Parathyroid adenoma (tissue), 2 donors: ENCODE measurements at regions not wholly inside any gene's neighbourhood (a gene's known extent, or its start where the extent isn't known, plus 50 kb on each side); places are given as distances from the start of the nearest gene placed in this dataset.

Experiments
- H2AFZ ChIP-seq: fragments of 300-600 bp; sonication (generic); one replicate; pipeline ENCODE4 v1.7.0; 2017; ENCODE audit warnings: antibody characterized with exemption, mild to moderate bottlenecking
- H3K27ac ChIP-seq: fragments of 300-600 bp; sonication (generic); one replicate; pipeline ENCODE4 v1.7.0; 2017
- H3K27me3 ChIP-seq: fragments of 300-600 bp; sonication (generic); one replicate; pipeline ENCODE4 v1.7.0; 2017; ENCODE audit warnings: low read length; ENCODE audit not compliant: control insufficient read depth, insufficient read depth
- H3K36me3 ChIP-seq: fragments of 300-600 bp; sonication (generic); one replicate; pipeline ENCODE4 v1.7.0; 2017; ENCODE audit warnings: low read length; ENCODE audit not compliant: control insufficient read depth, insufficient read depth
- H3K4me1 ChIP-seq: fragments of 300-600 bp; sonication (generic); one replicate; pipeline ENCODE4 v1.7.0; 2017; ENCODE audit warnings: control low read depth
- H3K4me2 ChIP-seq: fragments of 300-600 bp; sonication (generic); one replicate; pipeline ENCODE4 v1.7.0; 2017; ENCODE audit warnings: low read length
- H3K4me3 ChIP-seq: fragments of 300-600 bp; sonication (generic); one replicate; pipeline ENCODE4 v1.7.0; 2017; ENCODE audit warnings: low read depth, low read length
- H3K79me2 ChIP-seq: fragments of 300-600 bp; sonication (generic); one replicate; pipeline ENCODE4 v1.7.0; 2017; ENCODE audit warnings: control low read depth
- H3K9ac ChIP-seq: fragments of 300-600 bp; sonication (generic); one replicate; pipeline ENCODE4 v1.7.0; 2017; ENCODE audit warnings: mild to moderate bottlenecking
- H3K9me3 ChIP-seq: fragments of 300-600 bp; sonication (generic); one replicate; pipeline ENCODE4 v1.7.0; 2017; ENCODE audit warnings: low read length; ENCODE audit not compliant: control insufficient read depth
- CTCF ChIP-seq: fragments of 300-600 bp; sonication (generic); IDR thresholded peaks from one replicate; pipeline ENCODE4 v1.7.0; 2017; ENCODE audit warnings: antibody characterized with exemption, mild to moderate bottlenecking
- donor health status: primary hyperparathyroidism.

DNA sequence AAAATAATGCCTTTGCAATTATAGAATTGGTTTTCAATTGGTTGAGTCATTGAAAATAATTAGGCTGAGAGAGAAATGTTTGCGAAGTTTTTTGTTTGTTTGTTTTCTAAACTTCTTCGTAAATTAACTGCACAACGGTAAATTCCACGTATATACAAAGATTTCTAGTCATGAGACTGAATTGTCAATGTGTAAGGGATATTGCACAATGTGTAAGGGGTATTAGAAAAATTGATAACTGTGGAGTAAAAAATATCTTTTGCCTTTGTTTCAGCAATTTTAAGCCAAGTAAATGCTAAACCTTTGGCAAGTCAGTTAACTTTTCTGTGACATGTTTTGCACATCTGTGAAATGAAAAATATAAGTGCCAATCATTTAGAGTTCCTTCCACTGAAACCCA lies 606.0 kb downstream of the TMEM182 start:
- no peak overlapping the region for H3K9ac ChIP-seq
- no peak for TF ChIP-seq CTCF
- H3K4me1 ChIP-seq = no peaks in the 10 kb centered on the region
- no peaks in the 10 kb centered on the region for H3K27me3 ChIP-seq
- no peaks in the 10 kb centered on the region for H3K9me3 ChIP-seq
- no peaks in the 10 kb centered on the region for H3K79me2 ChIP-seq
- H3K27ac ChIP-seq = no peak overlapping the region
- H3K4me2 ChIP-seq = no peak overlapping the region
- no peak overlapping the region for H3K4me3 ChIP-seq
- no peak overlapping the region for H2AFZ ChIP-seq
- no peaks in the 10 kb centered on the region for H3K36me3 ChIP-seq

DNA sequence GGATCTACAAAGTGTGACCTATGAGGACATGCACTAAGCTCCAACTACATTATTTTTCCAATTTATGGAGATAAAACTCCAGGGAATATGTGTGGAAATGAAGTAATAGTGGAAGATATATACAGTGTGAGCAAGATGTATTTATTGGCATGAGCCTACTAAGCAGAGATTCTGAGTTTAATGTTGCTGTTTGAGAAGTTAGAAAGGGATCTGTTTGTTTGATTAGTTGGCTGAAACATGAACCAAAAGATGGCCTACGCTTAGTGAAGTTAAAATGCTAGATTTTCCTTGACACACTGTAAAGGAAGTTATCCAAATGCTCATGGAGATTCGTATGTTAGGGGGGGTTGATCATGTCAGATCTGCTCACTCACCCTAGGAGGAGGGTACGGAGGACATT lies 621.7 kb downstream of the TMEM182 start:
- Histone ChIP-seq H3K9me3 (no peaks in the 10 kb centered on the region), H3K4me3 (no peak overlapping the region), H3K27ac (no peak overlapping the region), H3K9ac (no peak overlapping the region), H3K4me2 (no peak overlapping the region), H3K36me3 (no peaks in the 10 kb centered on the region), H3K27me3 (no peaks in the 10 kb centered on the region), H3K79me2 (no peaks in the 10 kb centered on the region), H3K4me1 (peaks cover 5% of the 10 kb centered on the region), H2AFZ (no peak overlapping the region)
- TF ChIP-seq CTCF = no peak

- Histone ChIP-seq H2AFZ (no peak overlapping the region), H3K27me3 (no peaks in the 10 kb centered on the region), H3K79me2 (no peaks in the 10 kb centered on the region), H3K4me2 (no peak overlapping the region), H3K9ac (no peak overlapping the region), H3K9me3 (no peaks in the 10 kb centered on the region), H3K4me1 (peaks cover 5% of the 10 kb centered on the region), H3K27ac (no peak overlapping the region), H3K4me3 (no peak overlapping the region), H3K36me3 (no peaks in the 10 kb centered on the region)
- no peak for TF ChIP-seq CTCF
Observed at GRCh38 chr2:103386872-103387271, 625.0 kb downstream of the TMEM182 start.

DNA sequence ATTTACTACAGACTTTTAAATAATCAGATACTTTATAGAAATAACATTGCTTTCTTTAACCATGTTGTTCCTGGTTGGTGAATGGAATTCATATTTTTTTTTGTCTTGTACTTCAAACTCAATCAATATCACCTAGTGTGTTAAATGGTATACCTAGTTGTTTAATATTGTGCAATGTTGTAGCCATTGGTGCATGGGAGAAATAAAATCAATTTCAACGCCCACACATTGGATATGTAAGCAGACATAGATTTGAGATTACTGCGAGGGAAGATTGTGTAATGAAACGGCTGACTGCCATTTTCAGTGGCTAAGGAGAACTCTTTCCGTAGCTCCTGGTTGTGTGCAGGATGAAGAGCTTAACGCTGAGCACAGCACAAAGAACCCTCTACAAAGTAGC lies 626.1 kb downstream of the TMEM182 start:
- no peak for TF ChIP-seq CTCF
- H3K4me2 ChIP-seq = no peak overlapping the region
- H3K4me3 ChIP-seq = no peak overlapping the region
- no peaks in the 10 kb centered on the region for H3K9me3 ChIP-seq
- no peak overlapping the region for H3K9ac ChIP-seq
- no peaks in the 10 kb centered on the region for H3K27me3 ChIP-seq
- H3K36me3 ChIP-seq = no peaks in the 10 kb centered on the region
- peaks cover 5% of the 10 kb centered on the region for H3K4me1 ChIP-seq
- peak overlapping the region; percentile 25 for H2AFZ ChIP-seq
- no peaks in the 10 kb centered on the region for H3K79me2 ChIP-seq
- H3K27ac ChIP-seq = no peak overlapping the region

DNA sequence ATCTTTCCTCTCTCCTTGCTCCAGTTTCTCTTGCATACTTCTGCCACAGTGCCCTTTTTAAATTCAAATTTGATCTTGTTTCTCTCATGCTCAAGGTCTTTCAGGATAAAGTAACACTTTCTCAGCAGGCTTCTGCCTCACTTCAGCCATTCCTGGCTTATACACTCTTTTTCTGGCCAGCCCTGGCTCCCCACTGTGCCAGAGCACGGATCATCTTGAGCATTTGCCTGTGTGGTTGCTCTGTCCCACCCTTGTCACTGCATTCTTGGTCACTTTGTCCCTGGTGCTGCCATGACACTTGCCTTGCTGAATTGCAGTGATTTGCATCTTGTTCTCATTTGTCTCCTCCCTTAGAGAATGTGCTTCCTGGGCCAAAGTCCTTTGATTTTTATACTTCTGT lies 634.3 kb downstream of the TMEM182 start:
- no peak for TF ChIP-seq CTCF
- Histone ChIP-seq H3K4me1 (no peaks in the 10 kb centered on the region), H3K4me2 (no peak overlapping the region), H3K79me2 (no peaks in the 10 kb centered on the region), H3K9me3 (no peaks in the 10 kb centered on the region), H3K4me3 (no peak overlapping the region), H3K27ac (no peak overlapping the region), H2AFZ (no peak overlapping the region), H3K36me3 (no peaks in the 10 kb centered on the region), H3K27me3 (no peaks in the 10 kb centered on the region), H3K9ac (no peak overlapping the region)
